ENCODE measurements at regions not wholly inside any gene's neighbourhood (a gene's known extent, or its start where the extent isn't known, plus 50 kb on each side); places are given as distances from the start of the nearest gene placed in this dataset.

GRCh38 chr12:113755098-113755497 is 211.0 kb downstream of the RBM19 start (continued):
- no peak for TF ChIP-seq EHF (CRISPR knock-in tag; IDR thresholded peaks at IDR 0.05)

GRCh38 chr12:113751513-113751912 is 214.6 kb downstream of the RBM19 start:
- Histone ChIP-seq H3K27ac (no peak overlapping the region), H3K9me3 (peaks cover 10% of the 10 kb centered on the region; the same call in 1 of the 3 replicates), H3K4me1 (no peaks in the 10 kb centered on the region), H3K4me3 (no peak overlapping the region), H3K4me2 (no peak overlapping the region)
- no peak for ATAC-seq
- WGBS (ENCODE audit: missing lambda C conversion rate): 80% methylated on average over 2 of the region's 2 CpGs
- ChIA-PET POLR2A (interaction anchor here (0.8 kb wide), 1 partner anchor 22 kb away, joined by 3 read pairs; no protein-coding TSS in a partner anchor), CTCF (no interaction called here)
- TF ChIP-seq PBX3 (IDR thresholded peaks at IDR 0.05) (no peak), TFCP2L1 (CRISPR knock-in tag; IDR thresholded peaks at IDR 0.05) (no peak), GATA3 (IDR thresholded peaks at IDR 0.05; ENCODE audit: borderline replicate concordance) (no peak), EHMT2 (IDR thresholded peaks at IDR 0.05; ENCODE audit: low read depth) (no peak), HMGXB4 (CRISPR knock-in tag; IDR thresholded peaks at IDR 0.05; ENCODE audit: borderline replicate concordance) (no peak)
- no peak for FAIRE-seq
- DNase-seq (ENCODE audit: low read depth in 1 of 2, low spot score in 1 of 2): no peak

- TF ChIP-seq TFCP2L1 (CRISPR knock-in tag; IDR thresholded peaks at IDR 0.05) (no peak), NPAS2 (CRISPR knock-in tag; IDR thresholded peaks at IDR 0.05; ENCODE audit: borderline replicate concordance) (no peak), CBX2 (IDR thresholded peaks at IDR 0.05; ENCODE audit: borderline replicate concordance, low read depth) (no peak), ZSCAN20 (CRISPR knock-in tag; IDR thresholded peaks at IDR 0.05) (no peak), RARB (CRISPR knock-in tag; IDR thresholded peaks at IDR 0.05) (no peak), ESRRA (IDR thresholded peaks at IDR 0.05; ENCODE audit: borderline replicate concordance, low read length) (no peak), FOXS1 (CRISPR knock-in tag; IDR thresholded peaks at IDR 0.05) (no peak), CHD2 (IDR thresholded peaks at IDR 0.05; ENCODE audit: low read length, partially characterized antibody) (no peak), EHF (CRISPR knock-in tag; IDR thresholded peaks at IDR 0.05) (no peak), HES2 (IDR thresholded peaks at IDR 0.05) (no peak), HOXB13 (CRISPR knock-in tag; IDR thresholded peaks at IDR 0.05; ENCODE audit: low read depth) (no peak), MAX (IDR thresholded peaks at IDR 0.05) (no peak), CTCF (IDR thresholded peaks at IDR 0.05) (no peak), E2F6 (IDR thresholded peaks at IDR 0.05; ENCODE audit: borderline replicate concordance, low read depth) (no peak), FOSB (CRISPR knock-in tag; IDR thresholded peaks at IDR 0.05) (no peak), ELK1 (IDR thresholded peaks at IDR 0.05; ENCODE audit: low read depth, low read length) (no peak)
- no peaks in the 10 kb centered on the region for H3K4me1 ChIP-seq
- H3K27ac ChIP-seq: no peak overlapping the region
- FAIRE-seq (no peak), ATAC-seq (no peak), DNase-seq (ENCODE audit: low read depth in 1 of 2, low spot score in 1 of 2) (no peak)
- 71% methylated on average over 1 of the region's 1 CpG for WGBS (ENCODE audit: missing lambda C conversion rate)
- no peak overlapping the region for H3K4me2 ChIP-seq
- H3K9me3 ChIP-seq: peaks cover 10% of the 10 kb centered on the region; the same call in 1 of the 3 replicates
- POLR2A ChIA-PET: interaction anchor here (1.4 kb wide), 1 partner anchor 24 kb away, joined by 5 read pairs; no protein-coding TSS in a partner anchor
- CTCF ChIA-PET: no interaction called here
- H3K4me3 ChIP-seq: no peak overlapping the region
Measured at GRCh38 chr12:113749433-113749815, 216.7 kb downstream of the RBM19 start.
